Retinal pigment epithelial cell (primary cell): ENCODE measurements at regions not wholly inside any gene's neighbourhood (a gene's known extent, or its start where the extent isn't known, plus 50 kb on each side); places are given as distances from the start of the nearest gene placed in this dataset.

Source experiments
- DNase-seq: peaks from one replicate; pipeline ENCODE4 v3.0.0-alpha.2; 2010; ENCODE audit warnings: low read depth
- H3K4me3 ChIP-seq: 2 replicates; pipeline ENCODE4 v1.5.1; 2011; ENCODE audit warnings: mild to moderate bottlenecking, low read length, control low read depth, moderate library complexity
- TF ChIP-seq, protein P1 (sequence below): conservative IDR thresholded peaks from 2 replicates; pipeline ENCODE4 v1.5.1; 2011; ENCODE audit warnings: low read depth, low read length, control low read depth, inconsistent platforms

DNA sequence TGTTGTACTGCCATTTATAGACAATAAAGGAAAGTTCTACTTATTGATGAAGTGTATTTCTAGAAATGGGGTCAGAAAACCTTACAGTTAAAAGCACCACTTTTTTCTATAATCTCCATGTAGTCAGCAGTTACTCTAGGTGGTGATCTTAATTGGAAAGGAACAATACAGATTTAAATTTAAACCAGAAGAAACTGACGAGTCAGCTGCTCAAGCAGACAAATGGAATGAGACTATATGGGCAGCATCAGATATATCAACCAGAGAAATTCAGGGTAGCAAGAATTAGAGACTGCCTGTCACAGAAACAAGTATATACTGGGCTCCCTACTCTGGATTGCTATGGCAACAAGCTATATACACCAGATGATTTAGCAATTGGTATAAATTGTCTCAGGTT lies 99.6 kb upstream of the SCG2 start:
- TF ChIP-seq, protein P1, sequence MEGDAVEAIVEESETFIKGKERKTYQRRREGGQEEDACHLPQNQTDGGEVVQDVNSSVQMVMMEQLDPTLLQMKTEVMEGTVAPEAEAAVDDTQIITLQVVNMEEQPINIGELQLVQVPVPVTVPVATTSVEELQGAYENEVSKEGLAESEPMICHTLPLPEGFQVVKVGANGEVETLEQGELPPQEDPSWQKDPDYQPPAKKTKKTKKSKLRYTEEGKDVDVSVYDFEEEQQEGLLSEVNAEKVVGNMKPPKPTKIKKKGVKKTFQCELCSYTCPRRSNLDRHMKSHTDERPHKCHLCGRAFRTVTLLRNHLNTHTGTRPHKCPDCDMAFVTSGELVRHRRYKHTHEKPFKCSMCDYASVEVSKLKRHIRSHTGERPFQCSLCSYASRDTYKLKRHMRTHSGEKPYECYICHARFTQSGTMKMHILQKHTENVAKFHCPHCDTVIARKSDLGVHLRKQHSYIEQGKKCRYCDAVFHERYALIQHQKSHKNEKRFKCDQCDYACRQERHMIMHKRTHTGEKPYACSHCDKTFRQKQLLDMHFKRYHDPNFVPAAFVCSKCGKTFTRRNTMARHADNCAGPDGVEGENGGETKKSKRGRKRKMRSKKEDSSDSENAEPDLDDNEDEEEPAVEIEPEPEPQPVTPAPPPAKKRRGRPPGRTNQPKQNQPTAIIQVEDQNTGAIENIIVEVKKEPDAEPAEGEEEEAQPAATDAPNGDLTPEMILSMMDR: no peak

DNA sequence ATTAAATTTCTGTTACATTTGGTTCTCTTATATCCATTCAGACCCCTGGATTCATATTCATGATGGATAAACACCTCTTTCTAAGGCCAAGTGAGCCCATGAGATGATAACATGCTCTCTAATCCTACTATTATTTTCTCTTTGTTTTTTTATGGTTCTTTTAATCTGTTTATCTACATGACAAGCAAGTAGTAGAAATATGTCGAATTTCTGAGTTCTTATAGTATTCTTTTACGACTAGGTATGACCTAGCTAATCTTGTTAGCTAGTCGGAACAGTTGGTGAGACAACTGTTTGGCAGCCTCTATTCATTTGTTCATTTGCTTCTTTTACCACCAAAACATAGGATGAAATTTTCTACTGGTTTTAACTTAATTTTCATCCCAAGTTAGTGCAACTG lies 98.1 kb upstream of the SCG2 start:
- DNase-seq: no peak
- TF ChIP-seq, protein P1: no peak
- H3K4me3 ChIP-seq: no peak overlapping the region

More for the DNA sequence above, 99.6 kb upstream of the SCG2 start:
- DNase-seq: no peak
- no peak overlapping the region for H3K4me3 ChIP-seq

DNA sequence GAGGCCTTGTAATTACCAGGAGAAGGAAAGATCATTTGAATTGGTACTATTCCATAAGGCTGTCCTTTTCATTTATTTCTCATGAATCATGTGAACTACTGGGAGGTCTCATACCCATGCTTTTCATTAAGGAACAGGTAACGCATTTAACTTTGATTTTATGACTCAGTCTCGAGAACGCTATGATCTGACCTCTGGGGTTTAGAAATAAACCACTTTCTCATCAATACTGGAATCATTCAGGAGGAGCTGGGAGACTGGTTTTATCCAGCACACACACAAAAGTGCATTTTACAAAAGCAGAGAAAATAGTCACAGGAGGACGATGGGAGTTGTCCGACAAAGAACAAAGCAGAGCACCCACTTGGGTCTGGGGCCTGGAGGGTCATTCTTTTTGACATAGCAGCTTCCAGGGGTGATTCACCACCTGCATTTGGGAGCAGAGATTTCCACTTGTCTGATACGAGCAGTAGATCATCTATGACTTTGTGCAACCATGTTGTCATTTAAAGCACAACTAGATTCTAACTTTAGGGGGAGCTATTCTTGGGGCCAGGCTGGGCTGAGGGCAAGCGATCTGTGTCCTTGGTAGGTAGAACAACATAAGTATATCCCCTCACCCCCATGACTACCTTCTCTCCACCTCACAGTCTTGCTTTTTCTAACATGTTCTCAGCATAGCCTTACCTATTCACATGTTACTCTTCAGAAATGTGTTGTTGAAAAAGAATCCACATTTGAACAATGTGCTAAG lies 95.9 kb upstream of the SCG2 start:
- DNase-seq: no peak
- no peak overlapping the region for H3K4me3 ChIP-seq
- TF ChIP-seq, protein P1: peak; percentile 15

DNA sequence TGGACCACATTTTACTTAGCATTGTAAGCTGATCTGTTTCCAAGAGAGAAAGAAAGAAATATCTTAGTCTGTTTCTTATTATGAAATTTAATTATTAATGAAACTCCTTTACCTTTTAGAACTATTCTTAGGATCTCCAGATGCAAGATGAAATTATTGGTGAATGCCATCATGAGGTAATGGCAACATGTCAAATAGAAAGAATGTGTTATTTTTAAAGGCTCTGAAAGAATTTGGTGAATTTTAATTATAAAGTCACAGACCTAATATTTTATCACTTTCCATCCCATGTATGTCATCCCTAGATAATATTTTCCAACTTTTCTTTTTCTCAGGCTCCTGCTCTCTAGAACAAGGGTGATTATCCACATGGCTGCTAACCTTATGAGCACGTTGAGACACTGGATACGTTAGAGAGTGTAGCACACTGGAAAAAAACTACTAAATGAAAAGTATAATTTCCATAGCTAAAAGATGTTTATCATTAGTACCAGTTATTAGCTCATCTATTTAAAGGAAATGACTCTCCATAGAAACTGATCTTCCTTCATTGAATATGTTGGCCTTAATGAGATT lies 95.2 kb upstream of the SCG2 start:
- H3K4me3 ChIP-seq: no peak overlapping the region
- TF ChIP-seq, protein P1: no peak
- DNase-seq: no peak

DNA sequence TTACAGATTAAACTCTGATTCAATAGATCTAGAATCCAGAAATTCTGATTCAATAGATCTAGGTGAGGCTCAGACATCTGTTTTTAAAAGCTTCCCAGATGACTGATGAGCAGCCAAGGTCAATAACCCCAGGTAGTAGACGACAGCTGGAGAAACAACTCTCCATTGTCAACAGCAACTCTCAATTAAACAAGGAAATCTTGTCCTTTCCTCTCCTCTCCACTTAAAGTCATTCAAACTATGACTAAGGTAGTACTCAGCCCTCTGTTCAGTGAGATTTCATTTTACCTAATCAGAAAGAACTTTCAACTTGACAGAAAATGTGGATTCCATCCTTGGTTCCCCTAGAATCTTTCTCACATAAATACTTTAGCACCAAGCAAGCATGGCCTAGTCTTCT lies 94.6 kb upstream of the SCG2 start:
- DNase-seq: no peak
- no peak overlapping the region for H3K4me3 ChIP-seq
- TF ChIP-seq, protein P1: no peak

DNA sequence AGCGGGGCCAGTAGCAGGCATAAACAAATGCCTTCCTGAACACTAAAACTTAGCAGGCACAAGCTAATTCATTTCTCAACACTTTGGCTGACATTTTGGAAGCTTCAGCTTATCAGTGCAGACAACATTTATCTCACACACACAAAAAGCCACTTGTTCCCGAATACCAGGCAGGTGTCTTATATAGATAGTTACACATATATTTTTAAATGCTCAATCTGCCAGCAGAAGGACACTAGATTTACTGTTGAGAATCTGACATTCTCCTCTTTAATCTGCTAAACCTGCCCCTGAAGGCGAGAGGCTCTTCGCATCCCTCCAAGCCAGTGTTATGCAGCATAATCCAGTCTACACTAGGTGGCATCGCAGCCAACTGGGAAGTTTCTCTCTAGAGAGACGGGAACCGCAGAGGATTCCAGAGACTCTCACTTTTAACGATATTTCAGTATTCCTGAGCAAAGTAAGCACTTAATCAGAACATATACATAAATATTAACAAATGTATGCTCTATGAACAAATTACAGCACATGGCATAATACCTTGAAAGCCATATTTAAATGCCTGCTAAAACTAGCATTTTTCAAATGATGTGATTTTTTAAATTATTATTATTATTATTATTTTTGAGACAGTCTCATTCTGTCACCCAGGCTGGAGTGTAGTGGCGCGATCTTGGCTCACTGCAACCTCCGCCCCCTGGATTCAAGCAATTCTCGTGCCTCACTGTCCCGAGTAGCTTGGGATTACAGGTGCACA lies 90.2 kb upstream of the SCG2 start:
- DNase-seq: no peak
- no peak overlapping the region for H3K4me3 ChIP-seq
- TF ChIP-seq, protein P1: peak; percentile 82
